Gastroesophageal sphincter (tissue), 3 donors: ENCODE measurements at regions not wholly inside any gene's neighbourhood (a gene's known extent, or its start where the extent isn't known, plus 50 kb on each side); places are given as distances from the start of the nearest gene placed in this dataset.

Source experiments
- CTCF ChIP-seq, 4 experiments: fragments of 200-600 bp in 2 of 4; fragments of 450-650 bp in 2 of 4; sonication (generic) in 1 of 4; IDR thresholded peaks; one replicate each; pipeline ENCODE4 v1.5.1; 2017 to 2019; ENCODE audit warnings: antibody characterized with exemption in 4 of 4, mild to moderate bottlenecking in 2 of 4, moderate library complexity in 2 of 4
- POLR2A ChIP-seq, 2 donors: fragments of 450-650 bp; IDR thresholded peaks; one replicate each; pipeline ENCODE4 v1.6.1; 2017; ENCODE audit warnings: antibody characterized with exemption in 2 of 2, mild to moderate bottlenecking in 2 of 2, moderate library complexity in 1 of 2

DNA sequence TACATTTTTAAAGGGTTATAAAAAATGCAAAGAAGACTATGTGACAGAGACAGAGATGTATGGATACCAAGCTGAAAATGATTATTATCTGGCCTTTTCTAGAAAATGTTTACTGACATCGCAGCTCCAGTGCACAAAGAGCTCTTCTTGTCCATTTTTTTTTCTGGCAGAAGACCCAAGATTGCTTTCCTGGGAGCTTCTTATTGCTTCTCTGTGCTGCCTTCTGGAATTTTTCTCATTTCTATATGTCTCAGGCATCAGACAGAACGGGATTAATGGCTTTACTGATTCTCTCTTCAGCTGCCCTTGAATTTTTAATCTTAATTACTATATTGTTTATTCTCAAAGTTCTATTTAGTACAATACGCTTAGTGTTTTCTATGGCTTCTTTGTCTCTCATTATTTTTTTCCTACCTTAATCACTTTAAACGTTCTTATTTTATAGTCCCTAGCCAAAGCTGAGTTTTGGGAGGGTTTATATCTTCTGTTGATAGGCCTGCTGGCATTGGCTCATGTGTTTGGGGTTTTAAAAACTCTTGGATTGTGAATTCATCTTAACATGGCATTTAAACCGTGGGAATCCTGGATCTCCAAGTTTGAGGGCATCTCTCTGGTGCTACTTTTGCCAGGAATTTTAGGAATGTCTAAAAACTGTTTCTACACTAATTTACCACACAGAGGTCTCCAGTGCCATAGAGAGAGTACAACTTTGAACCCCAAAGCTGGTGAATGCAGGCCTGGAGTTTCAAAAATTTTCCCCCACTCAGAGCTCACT lies 138.9 kb upstream of the LNX1 start:
- TF ChIP-seq CTCF (IDR thresholded peaks at IDR 0.05) = no peak
- TF ChIP-seq POLR2A (IDR thresholded peaks at IDR 0.05) = no peak
